ENCODE measurements at regions not wholly inside any gene's neighbourhood (a gene's known extent, or its start where the extent isn't known, plus 50 kb on each side); places are given as distances from the start of the nearest gene placed in this dataset.
"Not testable (repeated sequence)": the region's sequence is repeated elsewhere in the genome, so short reads cannot be mapped to it uniquely, and the experiment has no call there.

- DNase-seq, result no peak
These were observed 548.0 kb downstream of the SATB2 start for GRCh38 chr2:198909525-198910267.

GRCh38 chr2:198905881-198906612, 551.7 kb downstream of the SATB2 start:
- DNase-seq, result no peak

GRCh38 chr2:198901894-198902293, 555.8 kb downstream of the SATB2 start:
- DNase-seq, result no peak

- DNase-seq, result no peak
These were observed 557.6 kb downstream of the SATB2 start for GRCh38 chr2:198900141-198900540.

GRCh38 chr2:198890490-198890889, 567.2 kb downstream of the SATB2 start:
- no peak for DNase-seq

GRCh38 chr2:198883604-198884003, 574.1 kb downstream of the SATB2 start:
- DNase-seq, result no peak

- DNase-seq, result no peak
These were observed 576.8 kb downstream of the SATB2 start for GRCh38 chr2:198880986-198881385.

GRCh38 chr2:198880421-198880820, 577.3 kb downstream of the SATB2 start:
- DNase-seq, result no peak

- no peak for DNase-seq
These were observed 583.3 kb downstream of the SATB2 start for GRCh38 chr2:198874472-198874858.

GRCh38 chr2:198873503-198874471, 584.0 kb downstream of the SATB2 start:
- no peak for DNase-seq

- no peak for DNase-seq
These were observed 594.1 kb downstream of the SATB2 start for GRCh38 chr2:198863655-198864054.

GRCh38 chr2:198861080-198861479, 596.7 kb downstream of the SATB2 start:
- no peak for DNase-seq

- no peak for DNase-seq
These were observed 600.5 kb downstream of the SATB2 start for GRCh38 chr2:198857246-198857645.

- DNase-seq, result not testable (repeated sequence)
These were observed 602.0 kb downstream of the SATB2 start for GRCh38 chr2:198855746-198856145.

GRCh38 chr2:198852248-198852647, 605.5 kb downstream of the SATB2 start:
- DNase-seq, result no peak

- no peak for DNase-seq
These were observed 632.2 kb downstream of the SATB2 start for GRCh38 chr2:198825534-198825933.

- DNase-seq, result no peak
These were observed 640.2 kb downstream of the SATB2 start for GRCh38 chr2:198817536-198817935.

- no peak for DNase-seq
These were observed 642.1 kb downstream of the SATB2 start for GRCh38 chr2:198815626-198816025.

GRCh38 chr2:198811198-198811597, 646.5 kb downstream of the SATB2 start:
- no peak for DNase-seq

- no peak for DNase-seq
These were observed 647.8 kb downstream of the SATB2 start for GRCh38 chr2:198809976-198810375.

- no peak for DNase-seq
These were observed 650.6 kb downstream of the SATB2 start for GRCh38 chr2:198807131-198807530.

- no peak for DNase-seq
These were observed 662.3 kb downstream of the SATB2 start for GRCh38 chr2:198795419-198795818.

GRCh38 chr2:198791623-198792022, 666.1 kb downstream of the SATB2 start:
- no peak for DNase-seq
